ENCODE measurements at regions not wholly inside any gene's neighbourhood (a gene's known extent, or its start where the extent isn't known, plus 50 kb on each side); places are given as distances from the start of the nearest gene placed in this dataset.

- POLR2A ChIA-PET: no interaction called here
- H3K9me1 ChIP-seq (replicated peaks; ENCODE audit: control insufficient read depth, extremely low read depth, insufficient read depth, low read length): no peaks in the 10 kb centered on the region
- H3K4me3 ChIP-seq (replicated peaks in 1 of 3; ENCODE audit: insufficient read depth in 1 of 3, low read depth in 1 of 3, low read length in 3 of 3): no peak overlapping the region
- peaks cover 9% of the 10 kb centered on the region for H3K4me1 ChIP-seq (ENCODE audit: control insufficient read depth, extremely low read depth, insufficient read depth, low read length)
- H3K9me3 ChIP-seq (replicated peaks; ENCODE audit: control insufficient read depth, insufficient read depth, low read length): no peaks in the 10 kb centered on the region
- H3K27me3 ChIP-seq (ENCODE audit: control insufficient read depth in 2 of 2, insufficient read depth in 2 of 2, low read length in 2 of 2): no peaks in the 10 kb centered on the region
- FAIRE-seq (no peak), DNase-seq (ENCODE audit: low read depth, low spot score) (no peak)
- CTCF ChIA-PET: interaction anchor here (0.8 kb wide), 1 partner anchor 11 kb away, joined by 4 read pairs; no protein-coding TSS in a partner anchor
- TF ChIP-seq JUN (IDR thresholded peaks at IDR 0.05; ENCODE audit: borderline replicate concordance, insufficient read depth, insufficient read length, low read depth): no peak
- no peak for TF ChIP-seq POLR2A (IDR thresholded peaks at IDR 0.05; ENCODE audit: low read depth, low read length)
- TF ChIP-seq CTCF (IDR thresholded peaks at IDR 0.05; ENCODE audit: extremely low read depth in 1 of 2, insufficient read depth in 1 of 2, low read depth in 1 of 2, low read length in 2 of 2): no peak
- TF ChIP-seq POLR2AphosphoS5 (IDR thresholded peaks at IDR 0.05; ENCODE audit: insufficient read depth, low read depth, low read length): no peak
- TF ChIP-seq MYC (IDR thresholded peaks at IDR 0.05; ENCODE audit: low read depth, low read length): no peak
- TF ChIP-seq FOS (IDR thresholded peaks at IDR 0.05; ENCODE audit: borderline replicate concordance, insufficient read depth, low read length): no peak
- no peak for TF ChIP-seq MAX (IDR thresholded peaks at IDR 0.05; ENCODE audit: insufficient read depth, insufficient read length)
- no peak for TF ChIP-seq EZH2 (IDR thresholded peaks at IDR 0.05; ENCODE audit: borderline replicate concordance, low read depth, low read length, severe bottlenecking)
- no peak for TF ChIP-seq GATA2 (IDR thresholded peaks at IDR 0.05; ENCODE audit: insufficient read depth, insufficient read length, low read depth, low read length)
- H2AFZ ChIP-seq (ENCODE audit: low read depth, low read length): no peak overlapping the region
- BruUV-seq (replicated peaks): no TSS peak
- H3K4me2 ChIP-seq (ENCODE audit: insufficient read depth, low read length): no peak overlapping the region
- H3K9ac ChIP-seq (replicated peaks; ENCODE audit: extremely low read depth, insufficient read depth, low read length): no peak overlapping the region
- H3K36me3 ChIP-seq (ENCODE audit: control insufficient read depth in 2 of 2, extremely low read depth in 1 of 2, insufficient read depth in 2 of 2, low read length in 2 of 2): no peaks in the 10 kb centered on the region
- no peak overlapping the region for H3K27ac ChIP-seq (ENCODE audit: insufficient read depth, low read depth, low read length)
- no peaks in the 10 kb centered on the region for H4K20me1 ChIP-seq (replicated peaks; ENCODE audit: control insufficient read depth, extremely low read depth, insufficient read depth, low read length)
- no peaks in the 10 kb centered on the region for H3K79me2 ChIP-seq (ENCODE audit: control insufficient read depth, insufficient read depth, low read length)
- dilution Hi-C loops (cut with MboI; ENCODE audit: extremely low pct_ligation_motif_present, low sequenced_read_pairs) (no loop called here), intact Hi-C loops (cut with micrococcal nuclease) (no loop called here)
Observed at GRCh38 chr10:31099094-31099493, 67.4 kb upstream of the ZNF438 start.
